ENCODE measurements at regions not wholly inside any gene's neighbourhood (a gene's known extent, or its start where the extent isn't known, plus 50 kb on each side); places are given as distances from the start of the nearest gene placed in this dataset.

DNA sequence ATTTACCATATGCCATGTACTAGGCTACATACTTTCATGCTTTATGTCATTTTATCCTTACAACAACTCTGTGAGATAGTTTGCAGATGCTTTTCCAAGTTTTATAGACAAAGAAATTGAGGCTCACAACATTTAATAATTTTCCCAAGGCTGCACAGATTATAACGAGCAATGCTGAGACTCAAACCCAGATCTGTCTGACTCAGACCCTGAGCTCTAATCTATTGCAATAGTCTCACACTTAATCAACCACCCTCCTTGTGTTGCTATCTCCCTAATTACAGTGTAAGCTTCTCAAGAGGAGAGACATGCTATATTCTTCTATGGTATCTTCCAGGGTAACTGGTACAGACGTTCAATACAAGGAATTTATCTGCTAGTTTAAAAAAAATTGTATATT lies 247.6 kb downstream of the WDR11 start:
- in situ Hi-C loops (cut with MboI; ENCODE audit: low sequenced_read_pairs in 4 of 4) = no loop called here

DNA sequence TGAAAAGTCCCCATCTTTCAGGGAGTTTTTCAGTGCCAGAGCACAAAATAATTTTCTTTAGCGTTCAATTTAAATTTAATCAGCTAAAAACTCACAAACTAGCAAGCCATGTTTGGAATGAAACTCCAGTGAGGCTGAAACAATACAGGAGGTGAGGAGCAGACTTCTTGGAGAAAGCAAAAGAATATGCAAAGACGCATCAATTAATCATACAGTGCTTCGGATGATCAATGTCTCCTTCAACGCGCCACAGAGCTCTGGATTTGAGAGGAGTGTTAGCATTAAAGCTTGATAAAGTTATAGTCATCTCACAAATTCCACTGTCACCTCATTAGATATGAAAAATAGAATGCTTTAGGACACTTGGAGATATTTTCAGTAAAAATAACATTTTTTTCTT lies 248.0 kb downstream of the WDR11 start:
- Histone ChIP-seq H3K27me3 (no peaks in the 10 kb centered on the region), H3K36me3 (no peaks in the 10 kb centered on the region), H3K4me3 (no peak overlapping the region), H3K27ac (no peak overlapping the region), H3K9me3 (no peaks in the 10 kb centered on the region), H3K4me1 (no peaks in the 10 kb centered on the region)
- in situ Hi-C loops (cut with MboI; ENCODE audit: low sequenced_read_pairs in 4 of 4) = no loop called here
- ATAC-seq (no peak), DNase-seq (no peak)
- intact Hi-C loops (cut with DNase I; ENCODE audit: low total_unique reads) = no loop called here
- no peak for TF ChIP-seq POLR2A (IDR thresholded peaks at IDR 0.05)

More for the DNA sequence above, 247.6 kb downstream of the WDR11 start:
- H3K4me3 ChIP-seq = no peak overlapping the region
- H3K4me1 ChIP-seq = no peaks in the 10 kb centered on the region
- no peaks in the 10 kb centered on the region for H3K36me3 ChIP-seq
- ATAC-seq (no peak), DNase-seq (no peak)
- no peaks in the 10 kb centered on the region for H3K9me3 ChIP-seq
- H3K27me3 ChIP-seq = no peaks in the 10 kb centered on the region
- TF ChIP-seq, protein P1, sequence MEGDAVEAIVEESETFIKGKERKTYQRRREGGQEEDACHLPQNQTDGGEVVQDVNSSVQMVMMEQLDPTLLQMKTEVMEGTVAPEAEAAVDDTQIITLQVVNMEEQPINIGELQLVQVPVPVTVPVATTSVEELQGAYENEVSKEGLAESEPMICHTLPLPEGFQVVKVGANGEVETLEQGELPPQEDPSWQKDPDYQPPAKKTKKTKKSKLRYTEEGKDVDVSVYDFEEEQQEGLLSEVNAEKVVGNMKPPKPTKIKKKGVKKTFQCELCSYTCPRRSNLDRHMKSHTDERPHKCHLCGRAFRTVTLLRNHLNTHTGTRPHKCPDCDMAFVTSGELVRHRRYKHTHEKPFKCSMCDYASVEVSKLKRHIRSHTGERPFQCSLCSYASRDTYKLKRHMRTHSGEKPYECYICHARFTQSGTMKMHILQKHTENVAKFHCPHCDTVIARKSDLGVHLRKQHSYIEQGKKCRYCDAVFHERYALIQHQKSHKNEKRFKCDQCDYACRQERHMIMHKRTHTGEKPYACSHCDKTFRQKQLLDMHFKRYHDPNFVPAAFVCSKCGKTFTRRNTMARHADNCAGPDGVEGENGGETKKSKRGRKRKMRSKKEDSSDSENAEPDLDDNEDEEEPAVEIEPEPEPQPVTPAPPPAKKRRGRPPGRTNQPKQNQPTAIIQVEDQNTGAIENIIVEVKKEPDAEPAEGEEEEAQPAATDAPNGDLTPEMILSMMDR (IDR thresholded peaks at IDR 0.05 in 4 of 5, conservative IDR thresholded peaks at IDR 0.05 in 1 of 5) = no peak
- TF ChIP-seq POLR2A (IDR thresholded peaks at IDR 0.05) = no peak
- no peak overlapping the region for H3K27ac ChIP-seq
- intact Hi-C loops (cut with DNase I; ENCODE audit: low total_unique reads) = no loop called here

DNA sequence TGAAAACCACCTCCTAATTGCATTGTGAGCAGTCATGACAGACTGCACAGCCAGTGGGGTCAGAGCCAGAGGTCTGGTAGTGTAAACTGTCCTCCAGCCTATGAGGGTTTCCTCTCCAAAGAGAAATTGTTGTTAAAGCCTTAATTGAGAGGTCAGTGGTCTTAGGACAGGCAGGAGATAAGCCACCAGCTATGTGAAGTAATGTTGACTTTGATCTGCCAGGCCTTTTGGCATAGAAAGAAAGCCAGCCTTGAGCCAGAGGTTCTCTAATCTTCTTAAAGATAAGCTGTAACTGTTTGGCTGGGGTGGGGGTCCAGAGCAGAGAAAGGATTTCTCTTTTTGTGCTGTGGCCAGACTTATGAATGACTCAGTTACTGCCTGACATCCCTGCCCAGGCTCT lies 248.4 kb downstream of the WDR11 start:
- Histone ChIP-seq H3K4me1 (no peaks in the 10 kb centered on the region), H3K4me3 (no peak overlapping the region), H3K27me3 (no peaks in the 10 kb centered on the region), H3K9me3 (no peaks in the 10 kb centered on the region), H3K36me3 (no peaks in the 10 kb centered on the region), H3K27ac (no peak overlapping the region)
- ATAC-seq (no peak), DNase-seq (no peak)
- in situ Hi-C loops (cut with MboI; ENCODE audit: low sequenced_read_pairs in 4 of 4) = no loop called here
- intact Hi-C loops (cut with DNase I; ENCODE audit: low total_unique reads) = no loop called here
- TF ChIP-seq POLR2A (IDR thresholded peaks at IDR 0.05) = no peak
- TF ChIP-seq, protein P1 (IDR thresholded peaks at IDR 0.05 in 4 of 5, conservative IDR thresholded peaks at IDR 0.05 in 1 of 5) = no peak

DNA sequence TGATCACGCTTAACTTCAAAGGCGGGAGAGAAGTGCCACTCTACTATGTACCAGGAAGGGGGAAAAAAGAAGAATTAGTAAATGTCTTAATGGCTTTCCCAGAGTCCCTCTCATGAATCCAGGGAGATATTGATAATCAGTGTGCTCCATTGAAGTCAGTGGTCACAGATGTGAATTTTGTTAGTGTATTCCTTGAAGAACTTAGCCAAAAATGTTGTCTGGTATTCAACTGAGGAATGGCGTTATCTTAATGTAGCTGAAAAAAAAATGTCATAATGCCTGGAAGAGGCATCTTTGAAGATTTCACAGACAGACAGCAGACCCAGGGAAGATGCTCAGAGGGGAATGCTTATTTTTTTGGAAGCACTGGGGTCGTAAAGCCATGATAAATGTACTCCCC lies 250.4 kb downstream of the WDR11 start:
- no peaks in the 10 kb centered on the region for H3K36me3 ChIP-seq
- no peaks in the 10 kb centered on the region for H3K4me1 ChIP-seq
- TF ChIP-seq, protein P1 (IDR thresholded peaks at IDR 0.05 in 4 of 5, conservative IDR thresholded peaks at IDR 0.05 in 1 of 5) = no peak
- ATAC-seq (no peak), DNase-seq (no peak)
- no peak overlapping the region for H3K4me3 ChIP-seq
- in situ Hi-C loops (cut with MboI; ENCODE audit: low sequenced_read_pairs in 4 of 4) (no loop called here), intact Hi-C loops (cut with DNase I; ENCODE audit: low total_unique reads) (no loop called here)
- H3K27ac ChIP-seq = no peak overlapping the region
- no peaks in the 10 kb centered on the region for H3K27me3 ChIP-seq
- H3K9me3 ChIP-seq = no peaks in the 10 kb centered on the region

DNA sequence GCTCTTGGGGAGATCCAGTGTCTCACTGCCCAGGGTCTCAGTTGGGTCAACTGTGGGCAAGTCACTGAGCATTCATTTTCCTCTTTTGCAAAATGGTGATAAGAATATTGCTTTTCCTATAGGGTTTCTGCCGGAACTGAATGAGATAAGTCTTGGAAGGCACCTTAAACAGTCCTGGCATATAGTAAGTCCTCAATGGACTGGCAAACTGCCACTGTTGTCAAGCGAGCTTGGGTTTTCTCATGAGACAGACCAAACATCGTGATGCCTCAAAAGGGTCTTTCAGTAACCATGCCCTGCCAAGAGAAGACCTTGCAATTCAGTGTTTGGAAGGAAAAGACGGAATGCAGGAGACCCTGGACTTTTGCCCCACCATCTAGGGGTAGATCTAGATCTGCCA lies 251.5 kb downstream of the WDR11 start:
- no peaks in the 10 kb centered on the region for H3K4me1 ChIP-seq
- DNase-seq (no peak), ATAC-seq (no peak)
- H3K9me3 ChIP-seq = no peaks in the 10 kb centered on the region
- H3K4me3 ChIP-seq = no peak overlapping the region
- H3K27me3 ChIP-seq = no peaks in the 10 kb centered on the region
- H3K36me3 ChIP-seq = no peaks in the 10 kb centered on the region
- in situ Hi-C loops (cut with MboI; ENCODE audit: low sequenced_read_pairs in 4 of 4) (no loop called here), intact Hi-C loops (cut with DNase I; ENCODE audit: low total_unique reads) (no loop called here)
- no peak for TF ChIP-seq POLR2A (IDR thresholded peaks at IDR 0.05)
- TF ChIP-seq, protein P1 (IDR thresholded peaks at IDR 0.05 in 4 of 5, conservative IDR thresholded peaks at IDR 0.05 in 1 of 5) = no peak
- no peak overlapping the region for H3K27ac ChIP-seq

Data from gastrocnemius medialis (tissue), 4 donors.